DMS114 treated with DMSO at 0.1 percent for 48 hours (cell line): ENCODE measurements at regions not wholly inside any gene's neighbourhood (a gene's known extent, or its start where the extent isn't known, plus 50 kb on each side); places are given as distances from the start of the nearest gene placed in this dataset.
"Not testable (repeated sequence)": the region's sequence is repeated elsewhere in the genome, so short reads cannot be mapped to it uniquely, and the experiment has no call there.

ENCODE experiments used
- DNase-seq: peaks from one replicate; lab custom pipeline; 2025; ENCODE audit not compliant: unreplicated experiment; lab: John Stamatoyannopoulos, UW

GRCh38 chr5:2353211-2353610 lies 398.3 kb downstream of the IRX2 start:
- DNase-seq: no peak

- DNase-seq: no peak
These were observed 399.2 kb downstream of the IRX2 start for GRCh38 chr5:2352101-2352861.

- DNase-seq: not testable (repeated sequence)
These were observed 401.7 kb downstream of the IRX2 start for GRCh38 chr5:2349768-2350167.

- no peak for DNase-seq
These were observed 412.8 kb downstream of the IRX2 start for GRCh38 chr5:2338686-2339085.

GRCh38 chr5:2335733-2336515 lies 415.6 kb downstream of the IRX2 start:
- DNase-seq: no peak

- no peak for DNase-seq
These were observed 416.2 kb downstream of the IRX2 start for GRCh38 chr5:2335125-2335732.

GRCh38 chr5:2334719-2335118 lies 416.8 kb downstream of the IRX2 start:
- no peak for DNase-seq

GRCh38 chr5:2333291-2333690 lies 418.2 kb downstream of the IRX2 start:
- DNase-seq: no peak

GRCh38 chr5:2332521-2332920 lies 419.0 kb downstream of the IRX2 start:
- DNase-seq: no peak

- DNase-seq: no peak
These were observed 420.9 kb downstream of the IRX2 start for GRCh38 chr5:2330325-2331130.

- no peak for DNase-seq
These were observed 421.7 kb downstream of the IRX2 start for GRCh38 chr5:2329741-2330140.

GRCh38 chr5:2326601-2327000 lies 424.9 kb downstream of the IRX2 start:
- DNase-seq: no peak

GRCh38 chr5:2324788-2325187 lies 426.7 kb downstream of the IRX2 start:
- no peak for DNase-seq

GRCh38 chr5:2320611-2321010 lies 430.9 kb downstream of the IRX2 start:
- DNase-seq: no peak

- DNase-seq: no peak
These were observed 433.9 kb downstream of the IRX2 start for GRCh38 chr5:2317540-2317939.

GRCh38 chr5:2311851-2312250 lies 429.1 kb upstream of the IRX4 start:
- no peak for DNase-seq

- no peak for DNase-seq
These were observed 428.2 kb upstream of the IRX4 start for GRCh38 chr5:2310946-2311345.

GRCh38 chr5:2307631-2308030 lies 424.9 kb upstream of the IRX4 start:
- DNase-seq: no peak

- no peak for DNase-seq
These were observed 424.0 kb upstream of the IRX4 start for GRCh38 chr5:2306711-2307110.

- no peak for DNase-seq
These were observed 420.8 kb upstream of the IRX4 start for GRCh38 chr5:2303431-2304100.

GRCh38 chr5:2302169-2302568 lies 419.4 kb upstream of the IRX4 start:
- no peak for DNase-seq
